KMS-11 (cell line): ENCODE measurements at regions not wholly inside any gene's neighbourhood (a gene's known extent, or its start where the extent isn't known, plus 50 kb on each side); places are given as distances from the start of the nearest gene placed in this dataset.

Experiments
- H2AFZ ChIP-seq: fragments of 200-600 bp; sonication (generic); 2 replicates; pipeline ENCODE4 v1.6.1; 2016; ENCODE audit warnings: antibody characterized with exemption, mixed run types, low read depth
- H3K27ac ChIP-seq: fragments of 200-600 bp; sonication (generic); 2 replicates; pipeline ENCODE4 v1.6.1; 2016; ENCODE audit warnings: mild to moderate bottlenecking, mixed run types
- H3K27me3 ChIP-seq: fragments of 200-600 bp; sonication (generic); 2 replicates; pipeline ENCODE4 v1.6.1; 2017; ENCODE audit warnings: mild to moderate bottlenecking, low read depth, mixed run types, moderate library complexity; ENCODE audit not compliant: insufficient read depth
- H3K36me3 ChIP-seq: fragments of 200-600 bp; sonication (generic); 2 replicates; pipeline ENCODE4 v1.6.1; 2017; ENCODE audit warnings: mild to moderate bottlenecking, mixed run types; ENCODE audit not compliant: insufficient read depth
- H3K4me1 ChIP-seq: fragments of 200-600 bp; sonication (generic); 2 replicates; pipeline ENCODE4 v1.6.1; 2016; ENCODE audit warnings: mild to moderate bottlenecking, low read depth, mixed run types; ENCODE audit not compliant: poor library complexity, severe bottlenecking
- H3K4me2 ChIP-seq: fragments of 200-600 bp; sonication (generic); 2 replicates; pipeline ENCODE4 v1.7.0; 2016; ENCODE audit warnings: mild to moderate bottlenecking, mixed run types
- H3K4me3 ChIP-seq: fragments of 200-600 bp; sonication (generic); IDR thresholded peaks from 2 replicates; pipeline ENCODE4 v1.6.1; 2017; ENCODE audit warnings: low read depth, low read length, mixed read lengths; ENCODE audit not compliant: insufficient read depth
- H3K79me2 ChIP-seq: fragments of 200-600 bp; sonication (generic); 2 replicates; pipeline ENCODE4 v1.6.1; 2016; ENCODE audit warnings: low read depth, mixed run types; ENCODE audit not compliant: insufficient read depth
- H3K9ac ChIP-seq: fragments of 200-600 bp; sonication (generic); 2 replicates; pipeline ENCODE4 v1.6.1; 2016; ENCODE audit warnings: mild to moderate bottlenecking, mixed run types
- H4K20me1 ChIP-seq: fragments of 200-600 bp; sonication (generic); 2 replicates; pipeline ENCODE4 v1.6.1; 2016; ENCODE audit warnings: mild to moderate bottlenecking, mixed run types; ENCODE audit not compliant: insufficient read depth
- CTCF ChIP-seq: fragments of 200-600 bp; sonication (generic); conservative IDR thresholded peaks from 2 replicates; pipeline ENCODE4 v1.6.1; 2017; ENCODE audit warnings: low read depth, mild to moderate bottlenecking, antibody characterized with exemption, low read length, moderate library complexity, mixed read lengths

GRCh38 chr16:5584109-5584508 lies 486.5 kb upstream of the EEF2KMT start:
- no peaks in the 10 kb centered on the region for H4K20me1 ChIP-seq
- H3K27me3 ChIP-seq, result no peaks in the 10 kb centered on the region
- H3K9ac ChIP-seq, result no peak overlapping the region
- H3K36me3 ChIP-seq, result no peaks in the 10 kb centered on the region
- H3K4me1 ChIP-seq, result no peaks in the 10 kb centered on the region
- no peak for TF ChIP-seq CTCF
- H3K4me2 ChIP-seq, result no peak overlapping the region
- H3K4me3 ChIP-seq, result no peak overlapping the region
- H3K27ac ChIP-seq, result no peak overlapping the region
- no peak overlapping the region for H2AFZ ChIP-seq
- H3K79me2 ChIP-seq, result no peaks in the 10 kb centered on the region

GRCh38 chr16:5582529-5582928 lies 484.9 kb upstream of the EEF2KMT start:
- no peak overlapping the region for H3K27ac ChIP-seq
- no peak overlapping the region for H3K4me3 ChIP-seq
- no peak overlapping the region for H3K4me2 ChIP-seq
- no peaks in the 10 kb centered on the region for H4K20me1 ChIP-seq
- H2AFZ ChIP-seq, result no peak overlapping the region
- H3K9ac ChIP-seq, result no peak overlapping the region
- no peaks in the 10 kb centered on the region for H3K4me1 ChIP-seq
- TF ChIP-seq CTCF, result no peak
- H3K27me3 ChIP-seq, result no peaks in the 10 kb centered on the region
- no peaks in the 10 kb centered on the region for H3K79me2 ChIP-seq
- H3K36me3 ChIP-seq, result no peaks in the 10 kb centered on the region

- H3K79me2 ChIP-seq, result no peaks in the 10 kb centered on the region
- no peak overlapping the region for H2AFZ ChIP-seq
- no peak overlapping the region for H3K9ac ChIP-seq
- H3K36me3 ChIP-seq, result no peaks in the 10 kb centered on the region
- H3K4me2 ChIP-seq, result no peak overlapping the region
- TF ChIP-seq CTCF, result no peak
- no peaks in the 10 kb centered on the region for H3K4me1 ChIP-seq
- no peaks in the 10 kb centered on the region for H4K20me1 ChIP-seq
- no peaks in the 10 kb centered on the region for H3K27me3 ChIP-seq
- no peak overlapping the region for H3K4me3 ChIP-seq
- H3K27ac ChIP-seq, result no peak overlapping the region
These were observed 484.3 kb upstream of the EEF2KMT start for GRCh38 chr16:5581908-5582307.

- no peak for TF ChIP-seq CTCF
- no peak overlapping the region for H3K4me3 ChIP-seq
- H3K27ac ChIP-seq, result no peak overlapping the region
- H3K9ac ChIP-seq, result no peak overlapping the region
- H3K4me1 ChIP-seq, result no peaks in the 10 kb centered on the region
- H3K27me3 ChIP-seq, result no peaks in the 10 kb centered on the region
- H3K4me2 ChIP-seq, result no peak overlapping the region
- H3K36me3 ChIP-seq, result no peaks in the 10 kb centered on the region
- no peaks in the 10 kb centered on the region for H4K20me1 ChIP-seq
- H3K79me2 ChIP-seq, result no peaks in the 10 kb centered on the region
- no peak overlapping the region for H2AFZ ChIP-seq
These were observed 483.8 kb upstream of the EEF2KMT start for GRCh38 chr16:5581428-5581827.

GRCh38 chr16:5580772-5581171 lies 483.2 kb upstream of the EEF2KMT start:
- Histone ChIP-seq H2AFZ (no peak overlapping the region), H3K4me1 (no peaks in the 10 kb centered on the region), H3K79me2 (no peaks in the 10 kb centered on the region), H3K36me3 (no peaks in the 10 kb centered on the region), H3K27ac (no peak overlapping the region), H3K27me3 (no peaks in the 10 kb centered on the region), H4K20me1 (no peaks in the 10 kb centered on the region), H3K4me3 (no peak overlapping the region), H3K4me2 (no peak overlapping the region), H3K9ac (no peak overlapping the region)
- no peak for TF ChIP-seq CTCF
